Hepatic stellate cell (primary cell): ENCODE measurements at regions not wholly inside any gene's neighbourhood (a gene's known extent, or its start where the extent isn't known, plus 50 kb on each side); places are given as distances from the start of the nearest gene placed in this dataset.
"Not testable (repeated sequence)": the region's sequence is repeated elsewhere in the genome, so short reads cannot be mapped to it uniquely, and the experiment has no call there.

Source experiments
- DNase-seq: peaks from one replicate; pipeline ENCODE4 v3.0.0; 2011; ENCODE audit warnings: low spot score

GRCh38 chr6:84581494-84582259 lies 182.7 kb downstream of the TBX18 start:
- DNase-seq = no peak

GRCh38 chr6:84579404-84579803 lies 185.0 kb downstream of the TBX18 start:
- no peak for DNase-seq

- no peak for DNase-seq
Measured at GRCh38 chr6:84576029-84576428, 188.4 kb downstream of the TBX18 start.

- DNase-seq = no peak
Measured at GRCh38 chr6:84575264-84575663, 189.1 kb downstream of the TBX18 start.

GRCh38 chr6:84569882-84570281 lies 194.5 kb downstream of the TBX18 start:
- no peak for DNase-seq

GRCh38 chr6:84568971-84569370 lies 195.4 kb downstream of the TBX18 start:
- no peak for DNase-seq

- DNase-seq = not testable (repeated sequence)
Measured at GRCh38 chr6:84565718-84566117, 198.7 kb downstream of the TBX18 start.

GRCh38 chr6:84560436-84561390 lies 203.7 kb downstream of the TBX18 start:
- no peak for DNase-seq

- DNase-seq = no peak
Measured at GRCh38 chr6:84556541-84557335, 207.7 kb downstream of the TBX18 start.

- DNase-seq = no peak
Measured at GRCh38 chr6:84554706-84555105, 209.7 kb downstream of the TBX18 start.

- DNase-seq = no peak
Measured at GRCh38 chr6:84554074-84554473, 210.3 kb downstream of the TBX18 start.

- DNase-seq = no peak
Measured at GRCh38 chr6:84553527-84553926, 210.9 kb downstream of the TBX18 start.

- DNase-seq = no peak
Measured at GRCh38 chr6:84551797-84552196, 212.6 kb downstream of the TBX18 start.

- no peak for DNase-seq
Measured at GRCh38 chr6:84549917-84550316, 214.5 kb downstream of the TBX18 start.

- no peak for DNase-seq
Measured at GRCh38 chr6:84547341-84547801, 217.0 kb downstream of the TBX18 start.

- no peak for DNase-seq
Measured at GRCh38 chr6:84546427-84546914, 217.9 kb downstream of the TBX18 start.

GRCh38 chr6:84539122-84539856 lies 225.1 kb downstream of the TBX18 start:
- no peak for DNase-seq

- no peak for DNase-seq
Measured at GRCh38 chr6:84536885-84537638, 227.3 kb downstream of the TBX18 start.

- no peak for DNase-seq
Measured at GRCh38 chr6:84528201-84528600, 236.2 kb downstream of the TBX18 start.

GRCh38 chr6:84526631-84527030 lies 237.8 kb downstream of the TBX18 start:
- no peak for DNase-seq

GRCh38 chr6:84525907-84526306 lies 238.5 kb downstream of the TBX18 start:
- DNase-seq = no peak
